ENCODE measurements at regions not wholly inside any gene's neighbourhood (a gene's known extent, or its start where the extent isn't known, plus 50 kb on each side); places are given as distances from the start of the nearest gene placed in this dataset.

GRCh38 chr1:4396551-4396950, 257.9 kb upstream of the AJAP1 start:
- TF ChIP-seq POLR2AphosphoS5 (IDR thresholded peaks at IDR 0.05; ENCODE audit: low read depth, low read length) = no peak
- TF ChIP-seq TCF7L2 (IDR thresholded peaks at IDR 0.05; ENCODE audit: low read depth, low read length) = no peak
- TF ChIP-seq SIN3A (IDR thresholded peaks at IDR 0.05; ENCODE audit: borderline replicate concordance, insufficient read depth, low read depth, low read length) = no peak
- no peak for TF ChIP-seq REST (IDR thresholded peaks at IDR 0.05; ENCODE audit: insufficient read depth in 1 of 2, low read depth in 2 of 2, low read length in 1 of 2)
- TF ChIP-seq CTCF (IDR thresholded peaks at IDR 0.05) = no peak
- intact Hi-C loops (cut with micrococcal nuclease; ENCODE audit: unreplicated experiment) (no loop called here), in situ Hi-C loops (cut with HindIII; ENCODE audit: low pct_unique_long_range_greater_than_20kb, low sequenced_read_pairs) (no loop called here)
- no peak overlapping the region for H3K27ac ChIP-seq (ENCODE audit: low read length)
- H3K36me3 ChIP-seq (ENCODE audit: control insufficient read depth, insufficient read depth, low read length) = no peaks in the 10 kb centered on the region
- no peak for DNase-seq (ENCODE audit: low read depth, low spot score)
- POLR2A ChIA-PET = no interaction called here
- no peak for ATAC-seq
- H3K4me1 ChIP-seq (ENCODE audit: control insufficient read depth, insufficient read depth, low read length) = no peaks in the 10 kb centered on the region
- peaks cover 4% of the 10 kb centered on the region; the same call in 1 of the 2 replicates for H3K27me3 ChIP-seq (ENCODE audit: control insufficient read depth, insufficient read depth, low read length)
- CTCF ChIA-PET = no interaction called here
- H3K4me3 ChIP-seq (ENCODE audit: low read depth in 2 of 2, low read length in 2 of 2) = no peak overlapping the region
- H3K9me3 ChIP-seq (ENCODE audit: control insufficient read depth, insufficient read depth, low read depth, low read length) = 0 out of 2 replicates have a peak, but pooled peaks cover 2% of the 10 kb centered on the region
- BruUV-seq (replicated peaks) = no TSS peak

GRCh38 chr1:4397196-4397595, 257.2 kb upstream of the AJAP1 start:
- CTCF ChIA-PET = no interaction called here
- H3K36me3 ChIP-seq (ENCODE audit: control insufficient read depth, insufficient read depth, low read length) = no peaks in the 10 kb centered on the region
- H3K27ac ChIP-seq (ENCODE audit: low read length) = no peak overlapping the region
- no peaks in the 10 kb centered on the region for H3K4me1 ChIP-seq (ENCODE audit: control insufficient read depth, insufficient read depth, low read length)
- 0 out of 2 replicates have a peak, but pooled peaks cover 2% of the 10 kb centered on the region for H3K9me3 ChIP-seq (ENCODE audit: control insufficient read depth, insufficient read depth, low read depth, low read length)
- POLR2A ChIA-PET = no interaction called here
- ATAC-seq = no peak
- H3K4me3 ChIP-seq (ENCODE audit: low read depth in 2 of 2, low read length in 2 of 2) = no peak overlapping the region
- in situ Hi-C loops (cut with HindIII; ENCODE audit: low pct_unique_long_range_greater_than_20kb, low sequenced_read_pairs) = no loop called here
- DNase-seq (ENCODE audit: low read depth, low spot score) = no peak
- TF ChIP-seq POLR2AphosphoS5 (IDR thresholded peaks at IDR 0.05; ENCODE audit: low read depth, low read length) (no peak), SIN3A (IDR thresholded peaks at IDR 0.05; ENCODE audit: borderline replicate concordance, insufficient read depth, low read depth, low read length) (no peak), TCF7L2 (IDR thresholded peaks at IDR 0.05; ENCODE audit: low read depth, low read length) (no peak), CTCF (IDR thresholded peaks at IDR 0.05) (no peak), REST (IDR thresholded peaks at IDR 0.05; ENCODE audit: insufficient read depth in 1 of 2, low read depth in 2 of 2, low read length in 1 of 2) (no peak)
- H3K27me3 ChIP-seq (ENCODE audit: control insufficient read depth, insufficient read depth, low read length) = peaks cover 4% of the 10 kb centered on the region; the same call in 1 of the 2 replicates
- no TSS peak for BruUV-seq (replicated peaks)
- intact Hi-C loops (cut with micrococcal nuclease; ENCODE audit: unreplicated experiment) = no loop called here

Data from Panc1 (cell line).